ENCODE measurements at regions not wholly inside any gene's neighbourhood (a gene's known extent, or its start where the extent isn't known, plus 50 kb on each side); places are given as distances from the start of the nearest gene placed in this dataset.
"Not testable (repeated sequence)": the region's sequence is repeated elsewhere in the genome, so short reads cannot be mapped to it uniquely, and the experiment has no call there.

- intact Hi-C loops (cut with DNase I) = no loop called here
Observed at GRCh38 chr1:65526049-65526556, 105.6 kb downstream of the LEPR start.

GRCh38 chr1:65527190-65527589, 106.7 kb downstream of the LEPR start:
- intact Hi-C loops (cut with DNase I) = no loop called here
- no peak for DNase-seq

More at GRCh38 chr1:65526049-65526556, 105.6 kb downstream of the LEPR start:
- DNase-seq = no peak

GRCh38 chr1:65527707-65528503, 107.4 kb downstream of the LEPR start:
- DNase-seq = no peak
- intact Hi-C loops (cut with DNase I) = no loop called here

- intact Hi-C loops (cut with DNase I) = no loop called here
- DNase-seq = no peak
Observed at GRCh38 chr1:65531972-65532570, 111.6 kb downstream of the LEPR start.

GRCh38 chr1:65535981-65536380, 115.5 kb downstream of the LEPR start:
- intact Hi-C loops (cut with DNase I) = no loop called here
- no peak for DNase-seq

- no peak for DNase-seq
- intact Hi-C loops (cut with DNase I) = no loop called here
Observed at GRCh38 chr1:65538086-65538485, 117.6 kb downstream of the LEPR start.

- intact Hi-C loops (cut with DNase I) = no loop called here
- no peak for DNase-seq
Observed at GRCh38 chr1:65538664-65539063, 118.2 kb downstream of the LEPR start.

- no peak for DNase-seq
Observed at GRCh38 chr1:65539266-65540131, 119.0 kb downstream of the LEPR start.

GRCh38 chr1:65541161-65541560, 120.7 kb downstream of the LEPR start:
- intact Hi-C loops (cut with DNase I) = no loop called here
- DNase-seq = no peak

More at GRCh38 chr1:65539266-65540131, 119.0 kb downstream of the LEPR start:
- intact Hi-C loops (cut with DNase I) = no loop called here

GRCh38 chr1:65541865-65542264, 121.4 kb downstream of the LEPR start:
- intact Hi-C loops (cut with DNase I) = no loop called here
- DNase-seq = no peak

- intact Hi-C loops (cut with DNase I); DNase-seq: not testable (repeated sequence)
Observed at GRCh38 chr1:65542592-65542991, 122.1 kb downstream of the LEPR start.

GRCh38 chr1:65550306-65551010, 130.0 kb downstream of the LEPR start:
- intact Hi-C loops (cut with DNase I); DNase-seq: not testable (repeated sequence)

- DNase-seq; intact Hi-C loops (cut with DNase I): not testable (repeated sequence)
Observed at GRCh38 chr1:65552484-65552883, 132.0 kb downstream of the LEPR start.

GRCh38 chr1:65554086-65554764, 133.8 kb downstream of the LEPR start:
- DNase-seq; intact Hi-C loops (cut with DNase I): not testable (repeated sequence)

- peak in 5 of 10 donors; percentile 16 to 84 (median 55) for DNase-seq
- intact Hi-C loops (cut with DNase I) = no loop called here
Observed at GRCh38 chr1:65554829-65555228, 134.4 kb downstream of the LEPR start.

GRCh38 chr1:65558215-65558614, 137.7 kb downstream of the LEPR start:
- DNase-seq = no peak

GRCh38 chr1:65564493-65564892, 144.0 kb downstream of the LEPR start:
- intact Hi-C loops (cut with DNase I) = no loop called here
- no peak for DNase-seq

More at GRCh38 chr1:65558215-65558614, 137.7 kb downstream of the LEPR start:
- intact Hi-C loops (cut with DNase I) = no loop called here

- intact Hi-C loops (cut with DNase I) = no loop called here
Observed at GRCh38 chr1:65568285-65568684, 147.8 kb downstream of the LEPR start.

GRCh38 chr1:65572701-65573421, 152.4 kb downstream of the LEPR start:
- intact Hi-C loops (cut with DNase I) = no loop called here
- DNase-seq = no peak

More at GRCh38 chr1:65568285-65568684, 147.8 kb downstream of the LEPR start:
- no peak for DNase-seq

Data from posterior cingulate gyrus (tissue), 11 donors.